Progenitor cell of endocrine pancreas (in vitro differentiated cells): ENCODE measurements at regions not wholly inside any gene's neighbourhood (a gene's known extent, or its start where the extent isn't known, plus 50 kb on each side); places are given as distances from the start of the nearest gene placed in this dataset.

Experiments
- DNase-seq: peaks from one replicate; pipeline ENCODE4 v3.0.0; 2021; ENCODE audit warnings: low spot score; ENCODE audit not compliant: unreplicated experiment
- H3K27ac Mint-ChIP-seq: 2 replicates; pipeline ENCODE4 v1.8.0; 2021; ENCODE audit warnings: mild to moderate bottlenecking, moderate library complexity, mixed read lengths
- H3K27me3 Mint-ChIP-seq: 2 replicates; pipeline ENCODE4 v1.8.0; 2021; ENCODE audit warnings: mixed read lengths
- H3K36me3 Mint-ChIP-seq: 2 replicates; pipeline ENCODE4 v1.8.0; 2022; ENCODE audit warnings: mixed read lengths; ENCODE audit not compliant: insufficient read depth
- H3K4me1 Mint-ChIP-seq: 2 replicates; pipeline ENCODE4 v1.8.0; 2021; ENCODE audit warnings: low read depth, mixed read lengths
- H3K4me3 Mint-ChIP-seq: 2 replicates; pipeline ENCODE4 v1.8.0; 2021; ENCODE audit warnings: low read depth, mild to moderate bottlenecking, moderate library complexity, mixed read lengths
- H3K9me3 Mint-ChIP-seq: 2 replicates; pipeline ENCODE4 v1.8.0; 2021; ENCODE audit warnings: low read depth, mixed read lengths
- TF ChIP-seq, protein P1 (sequence below): fragments of 200-600 bp; sonication (generic); IDR thresholded peaks from one replicate; pipeline ENCODE4 v1.5.0; 2021; ENCODE audit warnings: antibody characterized with exemption, mild to moderate bottlenecking; ENCODE audit not compliant: unreplicated experiment

- Mint-ChIP-seq H3K27ac (no peak overlapping the region), H3K27me3 (no peaks in the 10 kb centered on the region), H3K9me3 (no peaks in the 10 kb centered on the region), H3K4me3 (no peak overlapping the region), H3K4me1 (peaks cover 6% of the 10 kb centered on the region), H3K36me3 (no peaks in the 10 kb centered on the region)
- TF ChIP-seq, protein P1, sequence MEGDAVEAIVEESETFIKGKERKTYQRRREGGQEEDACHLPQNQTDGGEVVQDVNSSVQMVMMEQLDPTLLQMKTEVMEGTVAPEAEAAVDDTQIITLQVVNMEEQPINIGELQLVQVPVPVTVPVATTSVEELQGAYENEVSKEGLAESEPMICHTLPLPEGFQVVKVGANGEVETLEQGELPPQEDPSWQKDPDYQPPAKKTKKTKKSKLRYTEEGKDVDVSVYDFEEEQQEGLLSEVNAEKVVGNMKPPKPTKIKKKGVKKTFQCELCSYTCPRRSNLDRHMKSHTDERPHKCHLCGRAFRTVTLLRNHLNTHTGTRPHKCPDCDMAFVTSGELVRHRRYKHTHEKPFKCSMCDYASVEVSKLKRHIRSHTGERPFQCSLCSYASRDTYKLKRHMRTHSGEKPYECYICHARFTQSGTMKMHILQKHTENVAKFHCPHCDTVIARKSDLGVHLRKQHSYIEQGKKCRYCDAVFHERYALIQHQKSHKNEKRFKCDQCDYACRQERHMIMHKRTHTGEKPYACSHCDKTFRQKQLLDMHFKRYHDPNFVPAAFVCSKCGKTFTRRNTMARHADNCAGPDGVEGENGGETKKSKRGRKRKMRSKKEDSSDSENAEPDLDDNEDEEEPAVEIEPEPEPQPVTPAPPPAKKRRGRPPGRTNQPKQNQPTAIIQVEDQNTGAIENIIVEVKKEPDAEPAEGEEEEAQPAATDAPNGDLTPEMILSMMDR: no peak
- DNase-seq: no peak
Measured at GRCh38 chr15:47870956-47871625, 153.8 kb downstream of the SEMA6D start.

DNA sequence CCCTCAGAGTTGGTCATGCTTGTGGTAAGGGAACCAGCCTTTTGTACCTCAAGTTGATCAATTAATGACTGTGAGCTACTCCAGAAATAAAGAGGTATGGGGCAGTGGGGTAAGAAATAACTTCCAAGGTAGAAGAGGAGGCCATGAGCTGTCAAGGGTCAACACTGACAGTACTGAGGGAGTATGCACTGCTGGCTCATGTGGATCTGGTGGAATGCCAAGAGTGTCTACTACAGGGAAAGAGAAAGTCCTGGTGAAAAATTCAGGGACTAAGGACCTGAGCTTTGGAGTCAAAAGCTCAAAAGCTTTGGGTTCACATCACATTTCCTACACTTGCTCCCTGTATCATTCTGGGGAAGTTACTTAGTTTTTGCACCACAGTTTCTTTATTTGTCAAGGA is 154.9 kb downstream of the SEMA6D start:
- no peaks in the 10 kb centered on the region for H3K27me3 Mint-ChIP-seq
- H3K9me3 Mint-ChIP-seq: no peaks in the 10 kb centered on the region
- TF ChIP-seq, protein P1: no peak
- no peak overlapping the region for H3K27ac Mint-ChIP-seq
- H3K4me1 Mint-ChIP-seq: peaks cover 6% of the 10 kb centered on the region
- no peak overlapping the region for H3K4me3 Mint-ChIP-seq
- no peak for DNase-seq
- H3K36me3 Mint-ChIP-seq: no peaks in the 10 kb centered on the region

DNA sequence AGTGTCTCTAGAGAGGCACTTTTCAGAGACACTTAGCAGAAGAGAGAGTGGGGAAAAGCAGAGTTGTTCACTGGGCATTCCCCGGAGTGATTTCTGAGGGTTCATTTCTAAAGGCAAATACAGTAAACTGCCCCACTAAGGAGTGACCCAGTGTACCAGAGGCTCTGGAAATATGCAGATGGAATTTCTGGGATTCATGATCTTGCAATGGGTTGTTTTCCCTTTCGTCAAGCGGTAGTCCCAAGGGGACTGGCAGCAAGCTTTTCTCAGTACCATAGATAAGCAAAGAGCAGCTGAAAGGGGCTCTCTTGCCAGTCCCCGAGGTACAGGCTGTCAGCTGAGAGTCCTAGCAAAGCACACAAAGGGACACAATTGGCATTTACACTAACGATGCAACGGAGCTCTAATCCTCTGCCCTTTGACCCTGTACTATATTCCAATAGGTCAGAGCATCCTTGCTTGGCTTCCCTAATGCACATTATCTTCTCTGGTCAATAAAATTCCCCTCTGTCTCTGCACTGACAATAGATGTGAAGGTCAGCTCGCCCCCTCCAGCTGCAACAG is 155.6 kb downstream of the SEMA6D start:
- DNase-seq: no peak
- H3K36me3 Mint-ChIP-seq: no peaks in the 10 kb centered on the region
- no peaks in the 10 kb centered on the region for H3K27me3 Mint-ChIP-seq
- no peak overlapping the region for H3K4me3 Mint-ChIP-seq
- TF ChIP-seq, protein P1: no peak
- no peak overlapping the region for H3K27ac Mint-ChIP-seq
- H3K4me1 Mint-ChIP-seq: peaks cover 6% of the 10 kb centered on the region
- no peaks in the 10 kb centered on the region for H3K9me3 Mint-ChIP-seq

- Mint-ChIP-seq H3K27me3 (peaks cover 3% of the 10 kb centered on the region), H3K36me3 (no peaks in the 10 kb centered on the region), H3K9me3 (no peaks in the 10 kb centered on the region), H3K4me3 (no peak overlapping the region), H3K27ac (no peak overlapping the region), H3K4me1 (peaks cover 7% of the 10 kb centered on the region)
- TF ChIP-seq, protein P1: no peak
- no peak for DNase-seq
Measured at GRCh38 chr15:47876986-47877385, 159.7 kb downstream of the SEMA6D start.

DNA sequence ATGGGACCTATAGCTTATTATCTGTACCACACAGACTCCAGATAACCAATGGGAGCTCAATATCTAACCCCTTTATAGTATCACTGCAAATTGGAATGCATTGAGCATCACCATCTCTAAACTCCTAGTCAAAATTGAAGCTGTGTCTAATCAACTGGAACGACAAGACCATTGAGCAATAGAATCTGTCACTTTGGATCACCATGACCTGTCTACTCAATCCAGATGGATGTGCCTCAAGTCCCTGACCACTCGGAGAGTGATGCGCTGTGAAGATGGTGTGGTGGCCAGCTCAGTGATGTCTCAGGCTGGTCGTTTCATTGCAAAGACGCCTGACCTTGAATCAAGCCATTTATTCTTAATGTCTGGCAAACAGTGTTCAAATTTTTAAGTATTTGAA is 160.5 kb downstream of the SEMA6D start:
- H3K27ac Mint-ChIP-seq: no peak overlapping the region
- H3K9me3 Mint-ChIP-seq: no peaks in the 10 kb centered on the region
- H3K4me3 Mint-ChIP-seq: no peak overlapping the region
- H3K4me1 Mint-ChIP-seq: peaks cover 5% of the 10 kb centered on the region
- peaks cover 3% of the 10 kb centered on the region for H3K27me3 Mint-ChIP-seq
- DNase-seq: no peak
- TF ChIP-seq, protein P1: no peak
- H3K36me3 Mint-ChIP-seq: no peaks in the 10 kb centered on the region
